KOPT-K1 (cell line): ENCODE measurements at regions not wholly inside any gene's neighbourhood (a gene's known extent, or its start where the extent isn't known, plus 50 kb on each side); places are given as distances from the start of the nearest gene placed in this dataset.

ENCODE experiments used
- H3K27ac ChIP-seq: fragments of 200-600 bp; sonication (generic); 2 replicates; pipeline ENCODE4 v1.5.1; 2016; ENCODE audit warnings: antibody characterized with exemption, mild to moderate bottlenecking, low read depth, low read length; ENCODE audit not compliant: poor library complexity, severe bottlenecking
- H3K36me3 ChIP-seq: fragments of 200-600 bp; sonication (generic); 2 replicates; pipeline ENCODE4 v1.5.1; 2017; ENCODE audit warnings: antibody characterized with exemption, mild to moderate bottlenecking, low read length, moderate library complexity; ENCODE audit not compliant: insufficient read depth
- H3K9me3 ChIP-seq: fragments of 200-600 bp; sonication (generic); 2 replicates; pipeline ENCODE4 v1.5.1; 2017; ENCODE audit warnings: antibody characterized with exemption, low read length, mild to moderate bottlenecking; ENCODE audit not compliant: insufficient read depth, poor library complexity, severe bottlenecking

DNA sequence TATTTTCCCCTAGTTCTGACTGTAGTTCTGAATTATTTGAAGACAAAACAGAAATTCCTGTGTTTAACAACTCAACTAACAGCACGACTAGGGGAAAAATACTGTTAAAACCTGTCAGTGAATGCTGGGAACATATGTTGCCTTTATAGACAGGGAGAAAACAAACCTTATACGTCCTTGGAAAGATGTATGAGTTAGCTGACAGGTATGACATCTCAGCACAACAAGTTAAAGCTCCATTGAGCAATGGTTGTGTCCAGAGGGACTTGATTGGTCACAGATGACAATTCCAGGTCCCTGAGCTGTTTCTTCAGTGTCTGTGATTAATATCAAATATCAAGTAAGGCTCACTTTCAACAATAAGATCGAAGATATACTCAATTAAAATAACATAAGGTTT lies 58.2 kb upstream of the DDIT4L start:
- no peaks in the 10 kb centered on the region for H3K36me3 ChIP-seq
- no peak overlapping the region for H3K27ac ChIP-seq
- no peaks in the 10 kb centered on the region for H3K9me3 ChIP-seq

DNA sequence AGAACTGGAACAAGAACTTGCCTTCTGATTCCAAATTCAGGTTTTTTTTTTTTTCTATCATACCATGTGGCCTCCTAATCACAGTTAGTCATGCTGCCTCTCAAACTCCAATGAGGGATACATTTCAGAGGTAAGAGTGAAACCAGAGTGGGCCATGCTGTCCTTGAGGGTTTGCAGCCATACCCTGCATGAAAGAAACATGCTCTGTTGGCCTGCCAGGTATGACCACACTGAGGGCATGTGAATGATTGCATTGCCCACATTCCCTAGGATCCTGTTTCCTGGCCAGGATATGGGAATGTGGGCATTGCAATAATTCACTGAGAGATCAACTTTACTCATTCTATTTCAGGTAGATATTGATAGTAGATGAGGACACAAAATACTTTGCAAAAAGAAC lies 56.4 kb upstream of the DDIT4L start:
- H3K9me3 ChIP-seq = no peaks in the 10 kb centered on the region
- no peaks in the 10 kb centered on the region for H3K36me3 ChIP-seq
- no peak overlapping the region for H3K27ac ChIP-seq

DNA sequence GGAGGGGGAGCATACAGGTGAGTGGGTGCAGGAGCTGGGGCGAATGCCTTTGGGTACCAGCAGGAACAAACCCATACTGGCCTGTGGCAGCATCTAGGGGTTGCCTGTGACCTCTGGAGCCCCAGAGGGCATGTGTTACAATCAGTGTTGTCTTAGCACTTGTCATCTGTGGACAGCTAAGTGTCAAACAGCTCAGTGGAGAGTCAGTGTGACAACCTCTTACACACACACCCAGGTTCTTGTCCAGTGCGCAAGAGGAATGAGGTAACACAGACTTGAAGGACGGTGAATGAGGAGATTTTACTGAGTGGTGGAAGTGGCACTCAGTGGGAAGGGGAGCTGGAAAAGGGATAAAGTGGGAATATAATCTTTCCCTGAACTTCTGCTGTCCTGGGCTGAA lies 54.1 kb upstream of the DDIT4L start:
- Histone ChIP-seq H3K9me3 (peaks cover 22% of the 10 kb centered on the region), H3K27ac (no peak overlapping the region)

More for the DNA sequence above, 54.1 kb upstream of the DDIT4L start:
- H3K36me3 ChIP-seq = no peaks in the 10 kb centered on the region
